ENCODE measurements at regions not wholly inside any gene's neighbourhood (a gene's known extent, or its start where the extent isn't known, plus 50 kb on each side); places are given as distances from the start of the nearest gene placed in this dataset.

- Histone ChIP-seq H3K79me2 (replicated peaks; ENCODE audit: insufficient read depth, low read length) (no peaks in the 10 kb centered on the region), H3K4me3 (ENCODE audit: low read length) (no peak overlapping the region), H3K27ac (ENCODE audit: low read length) (no peak overlapping the region), H3K36me3 (ENCODE audit: insufficient read depth, low read length) (no peaks in the 10 kb centered on the region), H4K20me1 (ENCODE audit: insufficient read depth) (no peaks in the 10 kb centered on the region), H3K9me3 (ENCODE audit: low read length) (no peaks in the 10 kb centered on the region), H2AFZ (ENCODE audit: low read depth, low read length) (no peak overlapping the region), H3K27me3 (ENCODE audit: insufficient read depth, low read depth, low read length) (no peaks in the 10 kb centered on the region), H3K9me2 (ENCODE audit: insufficient read depth, low read length) (no peaks in the 10 kb centered on the region), H3K4me2 (ENCODE audit: low read length) (no peak overlapping the region), H3F3A (ENCODE audit: insufficient read depth, low read length, poor library complexity, severe bottlenecking) (no peaks in the 10 kb centered on the region), H3K9ac (ENCODE audit: low read length) (no peak overlapping the region)
- TF ChIP-seq REST (IDR thresholded peaks at IDR 0.05; ENCODE audit: borderline replicate concordance) (no peak), TAF1 (IDR thresholded peaks at IDR 0.05; ENCODE audit: low read depth) (no peak), EP300 (conservative IDR thresholded peaks at IDR 0.05; ENCODE audit: poor library complexity, severe bottlenecking) (no peak), MXI1 (conservative IDR thresholded peaks at IDR 0.05; ENCODE audit: poor library complexity, severe bottlenecking) (no peak), POLR2AphosphoS5 (IDR thresholded peaks at IDR 0.05) (no peak), EZH2 (IDR thresholded peaks at IDR 0.05; ENCODE audit: borderline replicate concordance, insufficient read depth, low read length, poor library complexity, severe bottlenecking) (no peak), CTCF (IDR thresholded peaks at IDR 0.05; ENCODE audit: poor library complexity, severe bottlenecking) (no peak), RAD21 (conservative IDR thresholded peaks at IDR 0.05) (no peak), SMC3 (conservative IDR thresholded peaks at IDR 0.05; ENCODE audit: poor library complexity) (no peak)
Observed at GRCh38 chr5:74334062-74334761, 306.3 kb downstream of the ENC1 start.

- H3K27me3 ChIP-seq (ENCODE audit: insufficient read depth, low read depth, low read length), result no peaks in the 10 kb centered on the region
- TF ChIP-seq TAF1 (IDR thresholded peaks at IDR 0.05; ENCODE audit: low read depth) (no peak), SMC3 (conservative IDR thresholded peaks at IDR 0.05; ENCODE audit: poor library complexity) (no peak), REST (IDR thresholded peaks at IDR 0.05; ENCODE audit: borderline replicate concordance) (no peak), RAD21 (conservative IDR thresholded peaks at IDR 0.05) (no peak), MXI1 (conservative IDR thresholded peaks at IDR 0.05; ENCODE audit: poor library complexity, severe bottlenecking) (no peak), EP300 (conservative IDR thresholded peaks at IDR 0.05; ENCODE audit: poor library complexity, severe bottlenecking) (no peak), EZH2 (IDR thresholded peaks at IDR 0.05; ENCODE audit: borderline replicate concordance, insufficient read depth, low read length, poor library complexity, severe bottlenecking) (no peak), POLR2AphosphoS5 (IDR thresholded peaks at IDR 0.05) (no peak), CTCF (IDR thresholded peaks at IDR 0.05; ENCODE audit: poor library complexity, severe bottlenecking) (no peak)
- H3K27ac ChIP-seq (ENCODE audit: low read length), result no peak overlapping the region
- no peaks in the 10 kb centered on the region for H3K9me2 ChIP-seq (ENCODE audit: insufficient read depth, low read length)
- no peaks in the 10 kb centered on the region for H3K79me2 ChIP-seq (replicated peaks; ENCODE audit: insufficient read depth, low read length)
- H4K20me1 ChIP-seq (ENCODE audit: insufficient read depth), result no peaks in the 10 kb centered on the region
- no peaks in the 10 kb centered on the region for H3K9me3 ChIP-seq (ENCODE audit: low read length)
- no peak overlapping the region for H3K4me3 ChIP-seq (ENCODE audit: low read length)
- H3K36me3 ChIP-seq (ENCODE audit: insufficient read depth, low read length), result no peaks in the 10 kb centered on the region
- no peak overlapping the region for H3K4me2 ChIP-seq (ENCODE audit: low read length)
- no peak overlapping the region for H2AFZ ChIP-seq (ENCODE audit: low read depth, low read length)
- H3F3A ChIP-seq (ENCODE audit: insufficient read depth, low read length, poor library complexity, severe bottlenecking), result no peaks in the 10 kb centered on the region
- H3K9ac ChIP-seq (ENCODE audit: low read length), result no peak overlapping the region
Observed at GRCh38 chr5:74333430-74333829, 307.1 kb downstream of the ENC1 start.
